Mucosa of descending colon (tissue), 3 donors: ENCODE measurements at regions not wholly inside any gene's neighbourhood (a gene's known extent, or its start where the extent isn't known, plus 50 kb on each side); places are given as distances from the start of the nearest gene placed in this dataset.

Source experiments
- ATAC-seq: fragments of 200-7000 bp; cut with Tn5 transposase; one replicate; pipeline ENCODE4 v1.9.1; 2020; ENCODE audit warnings: mild to moderate bottlenecking, moderate library complexity
- DNase-seq, 3 donors: peaks; one replicate each; pipeline ENCODE4 v3.0.0-alpha.2; 2020
- H3K36me3 ChIP-seq: fragments of 200-600 bp; one replicate; pipeline ENCODE4 v1.8.0; 2021; ENCODE audit warnings: low read depth, mild to moderate bottlenecking
- H3K4me1 ChIP-seq: fragments of 200-600 bp; one replicate; pipeline ENCODE4 v1.8.0; 2021; ENCODE audit warnings: low read depth, mild to moderate bottlenecking
- H3K4me3 ChIP-seq: fragments of 200-600 bp; one replicate; pipeline ENCODE4 v1.8.0; 2021; ENCODE audit warnings: mild to moderate bottlenecking
- H3K9me3 ChIP-seq: fragments of 200-600 bp; one replicate; pipeline ENCODE4 v1.8.0; 2021; ENCODE audit warnings: mild to moderate bottlenecking
- intact Hi-C, 2 donors: fragments of 100-400 bp; cut with DNase I in 1 of 2; cut with micrococcal nuclease in 1 of 2; formaldehyde crosslinking; loops; one replicate each; pipeline versions ENCODE4 v1.11.0 to v1.11.1; 2022; cut with DNase I, micrococcal nuclease
- TF ChIP-seq, protein P1 (sequence below): fragments of 200-600 bp; IDR thresholded peaks from one replicate; pipeline ENCODE4 v1.8.0; 2022; ENCODE audit warnings: antibody characterized with exemption, mild to moderate bottlenecking
- donor health status: DM: no; HTN: no; CAD: no; lungs with moderate emphysema.
- donor health status: DM: no; HTN: no; CAD: no.
- donor health status: DM: no; HTN: yes; CAD: no.

DNA sequence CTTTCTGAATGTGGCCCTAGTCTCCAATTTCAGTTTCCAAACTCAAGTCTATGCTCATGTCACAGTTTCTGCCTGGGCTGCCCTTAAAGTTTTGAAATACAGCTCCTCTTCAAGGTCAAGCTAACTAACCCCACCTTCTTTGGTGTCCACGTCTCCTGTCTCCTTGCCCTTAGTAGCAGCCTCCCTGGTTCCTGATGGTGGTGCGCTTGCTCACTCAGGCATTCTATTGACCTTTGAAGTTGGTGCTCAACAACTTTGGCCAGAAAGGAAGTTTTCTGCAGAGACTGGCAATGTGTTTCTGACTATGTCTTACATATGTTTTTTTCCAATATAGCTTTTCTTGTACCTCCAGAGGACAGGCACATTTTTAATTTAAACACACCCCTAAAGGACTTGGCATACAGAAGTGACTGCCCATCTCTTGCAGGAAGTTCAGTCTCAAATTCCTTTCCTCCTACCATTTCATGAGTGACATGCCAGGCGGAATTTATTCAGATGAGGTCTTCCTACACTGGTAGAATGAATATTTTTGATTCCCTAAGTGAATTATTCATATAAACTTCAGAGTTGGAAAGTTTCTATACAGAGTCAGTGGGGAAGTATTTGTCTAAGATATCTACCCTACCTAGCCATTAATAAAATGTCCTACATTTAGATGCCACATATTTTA is 364.3 kb upstream of the USP24 start:
- no peaks in the 10 kb centered on the region for H3K4me1 ChIP-seq
- intact Hi-C loops: no loop called here
- no peak overlapping the region for H3K4me3 ChIP-seq

DNA sequence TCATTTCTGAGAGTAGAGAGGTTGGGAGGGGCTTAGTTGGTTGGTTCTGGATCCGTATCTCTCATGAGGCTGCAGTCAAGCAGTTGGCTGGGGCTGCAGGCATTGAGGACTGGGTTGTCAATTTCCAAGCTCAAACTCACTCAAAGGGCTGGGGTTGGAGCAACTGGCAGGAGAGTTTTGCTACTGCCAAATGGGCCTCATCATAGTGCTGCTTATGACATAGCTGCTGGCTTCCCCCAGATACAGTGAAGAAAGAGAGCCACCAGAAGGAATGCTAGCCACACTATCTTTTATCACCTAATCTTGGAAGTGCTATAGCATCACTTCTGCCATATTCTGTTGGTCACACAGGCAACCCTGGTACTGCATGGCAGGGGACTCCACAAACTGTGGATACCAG is 363.5 kb upstream of the USP24 start:
- no peak for ATAC-seq
- Histone ChIP-seq H3K4me1 (no peaks in the 10 kb centered on the region), H3K4me3 (no peak overlapping the region), H3K36me3 (no peaks in the 10 kb centered on the region), H3K9me3 (no peaks in the 10 kb centered on the region)
- intact Hi-C loops: no loop called here
- DNase-seq: no peak
- TF ChIP-seq, protein P1, sequence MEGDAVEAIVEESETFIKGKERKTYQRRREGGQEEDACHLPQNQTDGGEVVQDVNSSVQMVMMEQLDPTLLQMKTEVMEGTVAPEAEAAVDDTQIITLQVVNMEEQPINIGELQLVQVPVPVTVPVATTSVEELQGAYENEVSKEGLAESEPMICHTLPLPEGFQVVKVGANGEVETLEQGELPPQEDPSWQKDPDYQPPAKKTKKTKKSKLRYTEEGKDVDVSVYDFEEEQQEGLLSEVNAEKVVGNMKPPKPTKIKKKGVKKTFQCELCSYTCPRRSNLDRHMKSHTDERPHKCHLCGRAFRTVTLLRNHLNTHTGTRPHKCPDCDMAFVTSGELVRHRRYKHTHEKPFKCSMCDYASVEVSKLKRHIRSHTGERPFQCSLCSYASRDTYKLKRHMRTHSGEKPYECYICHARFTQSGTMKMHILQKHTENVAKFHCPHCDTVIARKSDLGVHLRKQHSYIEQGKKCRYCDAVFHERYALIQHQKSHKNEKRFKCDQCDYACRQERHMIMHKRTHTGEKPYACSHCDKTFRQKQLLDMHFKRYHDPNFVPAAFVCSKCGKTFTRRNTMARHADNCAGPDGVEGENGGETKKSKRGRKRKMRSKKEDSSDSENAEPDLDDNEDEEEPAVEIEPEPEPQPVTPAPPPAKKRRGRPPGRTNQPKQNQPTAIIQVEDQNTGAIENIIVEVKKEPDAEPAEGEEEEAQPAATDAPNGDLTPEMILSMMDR: no peak

More for the DNA sequence above, 364.3 kb upstream of the USP24 start:
- ATAC-seq: no peak
- H3K36me3 ChIP-seq: no peaks in the 10 kb centered on the region
- no peaks in the 10 kb centered on the region for H3K9me3 ChIP-seq
- DNase-seq: no peak
- TF ChIP-seq, protein P1: no peak

DNA sequence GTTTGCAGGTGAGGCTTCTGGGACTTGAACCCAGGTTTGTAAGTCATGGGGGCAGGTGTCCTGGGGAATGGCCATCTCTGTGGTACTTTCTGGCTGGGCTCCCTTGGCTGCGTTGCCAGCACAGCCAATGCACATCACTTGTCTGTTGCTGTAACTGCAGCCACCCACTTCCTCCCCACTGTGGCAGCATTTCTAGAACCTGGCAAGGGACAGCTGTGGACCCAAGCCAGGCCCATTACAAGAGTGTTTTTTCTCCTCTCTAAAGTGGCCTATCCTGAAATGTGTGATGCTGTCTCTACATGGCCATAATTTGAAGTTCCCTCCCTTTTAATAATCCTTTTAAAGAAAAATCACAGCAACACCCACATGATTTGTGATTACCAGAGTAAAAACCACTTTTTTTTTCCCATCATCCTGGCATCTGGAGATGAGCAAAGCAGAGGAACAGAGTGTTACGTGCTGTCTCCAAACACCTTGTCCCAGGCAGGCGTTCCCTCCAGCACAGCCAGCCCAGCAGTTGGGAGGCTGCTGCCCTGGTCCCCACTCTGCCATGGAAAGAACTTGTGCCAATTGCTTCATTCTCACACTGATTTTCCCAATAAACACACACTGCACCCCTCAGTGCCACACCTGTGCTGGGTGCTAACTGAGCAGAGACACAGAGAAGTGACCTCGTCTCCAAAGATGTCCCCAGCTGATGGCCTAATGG is 360.6 kb upstream of the USP24 start:
- Histone ChIP-seq H3K4me1 (no peaks in the 10 kb centered on the region), H3K4me3 (no peak overlapping the region), H3K36me3 (no peaks in the 10 kb centered on the region), H3K9me3 (no peaks in the 10 kb centered on the region)
- peak; percentile 15 for ATAC-seq
- DNase-seq: peak in 2 of 3 donors; percentile 31 to 51
- TF ChIP-seq, protein P1: no peak
- intact Hi-C loops: no loop called here

DNA sequence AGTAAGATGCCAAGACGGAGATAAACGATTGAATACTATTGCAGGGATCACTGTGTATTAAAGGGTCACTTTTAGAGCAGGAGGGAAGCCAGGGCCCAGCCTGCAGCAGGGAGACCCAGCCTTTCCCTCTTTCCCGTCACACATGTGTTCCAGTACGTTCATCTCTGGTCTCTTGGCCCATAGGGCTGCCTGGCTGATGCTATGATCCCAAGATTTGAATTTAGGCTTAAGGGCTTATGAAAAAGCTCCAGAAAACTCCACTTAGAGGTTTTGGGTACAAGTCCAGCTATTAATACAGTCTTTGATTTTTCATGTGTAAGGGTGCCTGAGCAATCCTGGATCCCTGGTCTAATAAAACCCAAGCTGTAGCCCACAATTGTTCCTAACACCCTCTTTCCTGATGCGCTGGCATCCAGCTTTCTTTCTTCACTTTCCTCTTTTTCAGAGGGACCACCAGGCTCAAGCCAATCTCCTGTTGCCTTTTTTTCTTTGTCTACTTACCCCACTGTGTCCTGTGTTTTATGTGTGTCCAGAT is 359.6 kb upstream of the USP24 start:
- H3K4me1 ChIP-seq: no peaks in the 10 kb centered on the region
- intact Hi-C loops: no loop called here
- no peak overlapping the region for H3K4me3 ChIP-seq
- TF ChIP-seq, protein P1: no peak
- no peaks in the 10 kb centered on the region for H3K9me3 ChIP-seq
- H3K36me3 ChIP-seq: no peaks in the 10 kb centered on the region
- ATAC-seq: no peak
- DNase-seq: no peak

DNA sequence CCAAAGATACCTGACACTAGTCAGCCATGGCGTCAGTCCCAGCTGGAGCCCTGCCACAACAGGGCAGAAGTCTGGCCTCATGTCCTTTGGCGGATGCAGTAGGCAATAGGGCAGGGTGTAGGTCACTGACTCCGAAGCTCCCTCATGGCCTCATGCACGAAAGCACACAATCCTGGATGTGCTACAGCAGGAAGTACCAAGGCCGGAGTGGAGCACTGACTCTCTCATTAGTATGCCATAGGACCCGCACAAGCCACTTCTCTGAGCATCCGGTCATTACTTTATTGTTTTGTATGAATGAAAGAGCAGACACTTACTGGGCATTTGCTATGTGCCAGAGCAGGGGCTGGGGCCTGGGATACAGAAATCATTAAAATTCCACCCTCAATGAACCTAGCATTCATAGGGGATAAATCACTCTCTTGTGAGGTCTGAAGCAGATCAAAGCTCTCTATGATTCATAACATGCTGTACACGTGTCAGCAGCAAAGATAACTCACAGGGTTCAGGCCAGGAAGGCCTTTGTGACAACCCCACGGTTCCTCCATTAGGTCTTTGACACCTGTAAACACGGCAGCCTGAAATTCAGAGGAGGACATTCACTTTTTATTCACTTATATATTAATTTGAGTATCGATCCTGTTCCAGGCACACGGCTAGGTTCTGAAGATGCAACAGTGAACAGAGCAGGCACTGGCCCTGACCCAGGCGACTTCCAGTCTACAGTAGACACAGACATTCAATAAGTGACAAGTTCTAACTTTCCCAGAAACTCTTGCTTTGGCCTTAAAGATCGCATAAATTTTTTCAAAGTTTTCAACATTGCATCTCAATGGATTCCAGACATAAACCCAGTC is 357.9 kb upstream of the USP24 start:
- DNase-seq (no peak), ATAC-seq (no peak)
- intact Hi-C loops: no loop called here
- H3K9me3 ChIP-seq: no peaks in the 10 kb centered on the region
- no peaks in the 10 kb centered on the region for H3K4me1 ChIP-seq
- TF ChIP-seq, protein P1: no peak
- H3K36me3 ChIP-seq: no peaks in the 10 kb centered on the region
- H3K4me3 ChIP-seq: no peak overlapping the region
